Aorta (tissue), 5 donors: ENCODE measurements at regions not wholly inside any gene's neighbourhood (a gene's known extent, or its start where the extent isn't known, plus 50 kb on each side); places are given as distances from the start of the nearest gene placed in this dataset.

Experiments used
- ATAC-seq: fragments of 200-7000 bp; cut with Tn5 transposase; one replicate; pipeline ENCODE4 v1.9.1; 2022; ENCODE audit warnings: moderate library complexity; ENCODE audit not compliant: low FRiP score
- DNase-seq, 2 donors: peaks; one replicate each; pipeline ENCODE4 v3.0.0-alpha.2; 2020
- H3K27ac ChIP-seq, 2 donors: one replicate each; pipeline ENCODE4 v1.5.1; 2013; ENCODE audit warnings: low read length in 2 of 2, mild to moderate bottlenecking in 2 of 2, moderate library complexity in 2 of 2, control low read depth in 1 of 2, inconsistent platforms in 1 of 2, low read depth in 1 of 2
- H3K27me3 ChIP-seq, 2 donors: one replicate each; pipeline ENCODE4 v1.6.1; 2013; ENCODE audit warnings: control low read depth in 1 of 2, low read length in 1 of 2, mild to moderate bottlenecking in 1 of 2, moderate library complexity in 1 of 2; ENCODE audit not compliant: insufficient read depth in 2 of 2, control insufficient read depth in 1 of 2
- H3K36me3 ChIP-seq, 2 donors: one replicate each; pipeline ENCODE4 v1.6.1; 2013; ENCODE audit warnings: control low read depth in 1 of 2, low read length in 1 of 2, mild to moderate bottlenecking in 1 of 2; ENCODE audit not compliant: insufficient read depth in 2 of 2, control insufficient read depth in 1 of 2
- H3K4me1 ChIP-seq, 2 donors: one replicate each; pipeline ENCODE4 v1.6.1; 2013; ENCODE audit warnings: low read length in 2 of 2, control low read depth in 1 of 2, mild to moderate bottlenecking in 1 of 2, moderate library complexity in 1 of 2; ENCODE audit not compliant: insufficient read depth in 2 of 2, control insufficient read depth in 1 of 2
- H3K4me3 ChIP-seq, 2 donors: one replicate each; pipeline ENCODE4 v1.5.1; 2013; ENCODE audit warnings: low read length in 2 of 2, control low read depth in 1 of 2, mild to moderate bottlenecking in 1 of 2
- H3K9me3 ChIP-seq: one replicate; pipeline ENCODE4 v1.6.1; 2013; ENCODE audit warnings: mild to moderate bottlenecking, low read length; ENCODE audit not compliant: control insufficient read depth
- WGBS, 2 donors: extraction: QIAGEN DNeasy Blood & Tissue Kit; methylation state at CpG; one replicate each; pipeline ENCODE4 v1.1.7; 2013; 5-methylcytosine and 5-hydroxymethylcytosine counted together
- intact Hi-C, 2 donors: fragments of 100-400 bp; cut with DNase I; formaldehyde crosslinking; loops; one replicate each; pipeline versions ENCODE4 v1.14.2 to v1.15.0; 2022
- donor health status: healthy with polysubstance abuse.
- donor health status: Bipolar disorder and iron deficiency.
- donor health status: DM: no; HTN: no; CAD: no.
- donor health status: DM: no; HTN: no; CAD: no.
- donor health status: DM: yes; HTN: yes; CAD: no.

DNA sequence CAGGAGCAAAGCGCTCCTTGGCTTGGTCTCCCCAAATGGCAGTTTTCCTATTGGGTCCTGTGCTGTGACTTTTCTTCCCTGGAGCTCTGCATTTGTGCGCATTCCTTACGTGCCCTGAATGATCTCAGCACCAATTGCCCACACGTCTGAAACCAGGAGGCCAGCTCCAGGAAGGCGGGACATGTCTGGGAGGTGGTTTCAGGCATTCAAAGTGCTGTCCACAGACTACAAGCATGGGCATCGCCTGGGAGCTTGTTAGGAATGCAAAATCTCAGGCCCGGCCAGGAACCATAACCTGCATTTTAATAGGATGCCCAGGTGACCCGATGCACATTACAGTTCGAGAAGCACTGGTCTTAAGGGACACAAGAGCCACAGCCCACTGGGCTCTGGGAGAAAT lies 239.6 kb downstream of the ANKRD60 start:
- ATAC-seq: no peak
- peak in 1 of 2 donors; percentile 34 for DNase-seq
- Histone ChIP-seq H3K36me3 (no peaks in the 10 kb centered on the region), H3K9me3 (no peaks in the 10 kb centered on the region), H3K27ac (no peak overlapping the region), H3K4me3 (no peak overlapping the region), H3K27me3 (no peaks in the 10 kb centered on the region), H3K4me1 (no peaks in the 10 kb centered on the region)
- intact Hi-C loops: no loop called here
- WGBS, 2 donors: 90 to 93% methylated on average over 9 of the region's 9 CpGs

GRCh38 chr20:57988422-57988821 lies 240.0 kb downstream of the ANKRD60 start:
- Histone ChIP-seq H3K27ac (no peak overlapping the region), H3K36me3 (no peaks in the 10 kb centered on the region), H3K9me3 (no peaks in the 10 kb centered on the region), H3K4me3 (no peak overlapping the region), H3K27me3 (no peaks in the 10 kb centered on the region), H3K4me1 (no peaks in the 10 kb centered on the region)
- no peak for ATAC-seq
- DNase-seq: no peak
- WGBS, 2 donors: 94 to 96% methylated on average over 3 of the region's 3 CpGs
- intact Hi-C loops: no loop called here

- H3K27ac ChIP-seq: no peak overlapping the region
- H3K36me3 ChIP-seq: no peaks in the 10 kb centered on the region
- DNase-seq (no peak), ATAC-seq (no peak)
- intact Hi-C loops: no loop called here
- H3K9me3 ChIP-seq: no peaks in the 10 kb centered on the region
- 90 to 94% methylated on average over 6 of the region's 6 CpGs for whole genome bisulfite sequencing, 2 donors
- no peak overlapping the region for H3K4me3 ChIP-seq
- H3K4me1 ChIP-seq: no peaks in the 10 kb centered on the region
- no peaks in the 10 kb centered on the region for H3K27me3 ChIP-seq
Measured at GRCh38 chr20:57987659-57988058, 240.8 kb downstream of the ANKRD60 start.

- H3K4me1 ChIP-seq: no peaks in the 10 kb centered on the region
- no peak for ATAC-seq
- H3K27ac ChIP-seq: no peak overlapping the region
- 76 to 85% methylated on average over 6 of the region's 6 CpGs for WGBS, 2 donors
- intact Hi-C loops: no loop called here
- DNase-seq: peak; percentile 36 to 37
- H3K9me3 ChIP-seq: no peaks in the 10 kb centered on the region
- H3K36me3 ChIP-seq: no peaks in the 10 kb centered on the region
- H3K27me3 ChIP-seq: no peaks in the 10 kb centered on the region
- no peak overlapping the region for H3K4me3 ChIP-seq
Measured at GRCh38 chr20:57986666-57987065, 241.8 kb downstream of the ANKRD60 start.

- WGBS, 2 donors: 20 to 21% methylated on average over 5 of the region's 5 CpGs
- no peak for ATAC-seq
- intact Hi-C loops: no loop called here
Measured at GRCh38 chr20:57985278-57985677, 243.2 kb downstream of the ANKRD60 start.

GRCh38 chr20:57983082-57983481 lies 245.4 kb downstream of the ANKRD60 start:
- 72 to 78% methylated on average over 9 of the region's 9 CpGs for WGBS, 2 donors
- H3K4me3 ChIP-seq: no peak overlapping the region
- no peak for DNase-seq

More at GRCh38 chr20:57985278-57985677, 243.2 kb downstream of the ANKRD60 start:
- DNase-seq: no peak
- Histone ChIP-seq H3K4me1 (no peaks in the 10 kb centered on the region), H3K4me3 (no peak overlapping the region), H3K9me3 (no peaks in the 10 kb centered on the region), H3K36me3 (no peaks in the 10 kb centered on the region), H3K27me3 (no peaks in the 10 kb centered on the region), H3K27ac (no peak overlapping the region)

DNA sequence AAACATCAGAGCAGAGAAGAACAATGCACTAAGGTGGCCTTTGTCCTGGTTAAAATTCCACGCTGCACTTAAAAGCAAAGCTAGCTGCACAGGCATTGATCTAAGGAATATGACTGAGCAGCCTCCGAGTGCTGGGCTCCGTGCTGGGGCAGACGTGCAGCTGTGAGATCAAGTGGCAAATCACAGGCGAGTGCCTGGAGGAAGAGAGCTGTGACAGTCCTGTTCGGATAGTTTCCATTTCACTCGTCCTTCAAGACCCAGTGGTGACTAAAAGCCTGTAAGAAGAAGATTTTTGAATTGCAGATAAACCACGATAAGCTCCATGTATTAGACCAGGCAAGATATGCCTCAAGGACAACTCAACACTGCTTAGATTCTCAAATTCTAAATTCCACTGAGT lies 247.9 kb downstream of the ANKRD60 start:
- intact Hi-C loops: no loop called here
- WGBS, 2 donors: 59 to 71% methylated on average over 8 of the region's 8 CpGs

More at GRCh38 chr20:57983082-57983481, 245.4 kb downstream of the ANKRD60 start:
- intact Hi-C loops: no loop called here
- Histone ChIP-seq H3K36me3 (no peaks in the 10 kb centered on the region), H3K9me3 (no peaks in the 10 kb centered on the region), H3K27me3 (no peaks in the 10 kb centered on the region), H3K27ac (no peak overlapping the region), H3K4me1 (no peaks in the 10 kb centered on the region)
- ATAC-seq: no peak

GRCh38 chr20:57977569-57977968 lies 250.9 kb downstream of the ANKRD60 start:
- DNase-seq: peak in 1 of 2 donors; percentile 61
- Histone ChIP-seq H3K4me1 (no peaks in the 10 kb centered on the region), H3K9me3 (no peaks in the 10 kb centered on the region), H3K36me3 (no peaks in the 10 kb centered on the region), H3K27me3 (no peaks in the 10 kb centered on the region), H3K4me3 (no peak overlapping the region), H3K27ac (no peak overlapping the region)
- ATAC-seq: no peak
- WGBS, 2 donors: 35% methylated on average over 7 of the region's 7 CpGs
- intact Hi-C loops: no loop called here

More for the DNA sequence above, 247.9 kb downstream of the ANKRD60 start:
- Histone ChIP-seq H3K4me1 (no peaks in the 10 kb centered on the region), H3K9me3 (no peaks in the 10 kb centered on the region), H3K27me3 (no peaks in the 10 kb centered on the region), H3K36me3 (no peaks in the 10 kb centered on the region), H3K4me3 (no peak overlapping the region), H3K27ac (no peak overlapping the region)
- DNase-seq: no peak
- no peak for ATAC-seq

DNA sequence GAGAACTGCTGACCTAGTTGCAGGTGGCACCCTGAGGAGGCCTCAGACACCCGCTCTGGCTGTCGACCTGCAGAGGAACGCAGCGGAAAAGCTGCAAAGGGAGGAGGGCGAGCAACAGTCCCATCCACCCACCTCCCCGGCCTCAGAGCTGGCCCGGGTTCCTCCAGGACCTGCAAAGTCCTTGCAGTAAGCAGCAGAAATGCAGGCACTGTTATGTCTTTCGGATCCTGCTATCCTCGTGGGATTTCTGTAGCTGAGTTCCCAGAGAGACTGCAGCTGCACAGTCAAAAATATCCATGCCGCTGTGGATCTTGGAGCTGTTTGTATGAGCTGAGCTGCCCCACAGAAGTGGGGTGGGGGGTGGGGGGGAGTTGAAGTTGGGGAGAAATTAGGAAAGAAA lies 251.3 kb downstream of the ANKRD60 start:
- intact Hi-C loops: no loop called here
- DNase-seq: peak in 1 of 2 donors; percentile 71

More for the DNA sequence above, 251.3 kb downstream of the ANKRD60 start:
- H3K27ac ChIP-seq: no peak overlapping the region
- H3K4me3 ChIP-seq: no peak overlapping the region
- ATAC-seq: peak; percentile 55
- WGBS, 2 donors: 6 to 9% methylated on average over 10 of the region's 10 CpGs
- no peaks in the 10 kb centered on the region for H3K9me3 ChIP-seq
- H3K4me1 ChIP-seq: no peaks in the 10 kb centered on the region
- no peaks in the 10 kb centered on the region for H3K36me3 ChIP-seq
- no peaks in the 10 kb centered on the region for H3K27me3 ChIP-seq
